B cell (primary cell): ENCODE measurements at regions not wholly inside any gene's neighbourhood (a gene's known extent, or its start where the extent isn't known, plus 50 kb on each side); places are given as distances from the start of the nearest gene placed in this dataset.

Experiments
- ATAC-seq: fragments of 200-7000 bp; cut with Tn5 transposase; one replicate; pipeline ENCODE4 v1.10.0; 2021; ENCODE audit warnings: low read depth, mild to moderate bottlenecking, moderate number of reproducible peaks, moderate library complexity
- CTCF ChIA-PET: fragments of 350-600 bp; sonication (Branson Sonifier 250); formaldehyde crosslinking; loops from one replicate; lab custom pipeline; 2021; ENCODE audit warnings: antibody characterized with exemption, inconsistent platforms; lab: Charles Lee
- POLR2A ChIA-PET: fragments of 350-600 bp; sonication (Branson Sonifier 250); formaldehyde crosslinking; loops from one replicate; lab custom pipeline; 2021; ENCODE audit warnings: antibody characterized with exemption; lab: Charles Lee
- DNase-seq: peaks from one replicate; pipeline ENCODE4 v3.0.0; 2013
- H2AFZ ChIP-seq: 2 replicates; pipeline ENCODE4 v1.6.1; 2012; ENCODE audit warnings: mild to moderate bottlenecking, low read depth, low read length; ENCODE audit not compliant: insufficient read depth, poor library complexity, severe bottlenecking
- H3K27ac ChIP-seq, 2 donors: 1 replicate in 1 of 2; 2 replicates in 1 of 2; pipeline ENCODE4 v1.5.1; 2012 to 2013; ENCODE audit warnings: low read length in 2 of 2, mild to moderate bottlenecking in 2 of 2, moderate library complexity in 1 of 2
- H3K27me3 ChIP-seq, 4 experiments: fragments of 200-600 bp in 1 of 4; sonication (generic) in 1 of 4; replicated peaks in 1 of 4; 1 replicate in 2 of 4; 2 replicates in 2 of 4; pipeline versions ENCODE4 v1.6.1 to v1.7.0; 2013 to 2016; ENCODE audit warnings: low read length in 3 of 4, mild to moderate bottlenecking in 2 of 4, mixed read lengths in 1 of 4, moderate library complexity in 1 of 4; ENCODE audit not compliant: insufficient read depth in 4 of 4, control insufficient read depth in 3 of 4; ENCODE audit errors: control extremely low read depth in 1 of 4
- H3K36me3 ChIP-seq, 2 experiments: replicated peaks in 1 of 2; 1 replicate in 1 of 2; 2 replicates in 1 of 2; pipeline versions ENCODE4 v1.6.1 to v1.7.1; 2013; ENCODE audit warnings: low read length in 1 of 2; ENCODE audit not compliant: insufficient read depth in 2 of 2, control insufficient read depth in 1 of 2; ENCODE audit errors: control extremely low read depth in 1 of 2, extremely low read depth in 1 of 2
- H3K4me1 ChIP-seq, 2 donors: fragments of 200-600 bp in 1 of 2; sonication (generic) in 1 of 2; 1 replicate in 1 of 2; 2 replicates in 1 of 2; pipeline versions ENCODE4 v1.5.1 to v1.6.1; 2013 to 2017; ENCODE audit warnings: low read length in 2 of 2; ENCODE audit not compliant: control insufficient read depth in 2 of 2, insufficient read depth in 2 of 2
- H3K4me2 ChIP-seq: replicated peaks from 2 replicates; pipeline ENCODE3; 2012; ENCODE audit warnings: mild to moderate bottlenecking, low read depth, low read length; ENCODE audit not compliant: poor library complexity, severe bottlenecking
- H3K4me3 ChIP-seq, 5 experiments: fragments of 200-600 bp in 1 of 5; sonication (generic) in 1 of 5; 1 replicate in 3 of 5; 2 replicates in 2 of 5; pipeline versions ENCODE4 v1.5.1 to v1.7.0; 2011 to 2016; ENCODE audit warnings: low read length in 4 of 5, mild to moderate bottlenecking in 4 of 5, low read depth in 2 of 5, control low read depth in 1 of 5, moderate library complexity in 1 of 5; ENCODE audit not compliant: insufficient read depth in 1 of 5; ENCODE audit errors: control extremely low read depth in 1 of 5, extremely low read depth in 1 of 5
- H3K79me2 ChIP-seq: fragments of 200-600 bp; sonication (generic); one replicate; pipeline ENCODE4 v1.6.0; 2016; ENCODE audit warnings: low read length; ENCODE audit not compliant: control insufficient read depth, insufficient read depth
- H3K9ac ChIP-seq: fragments of 200-600 bp; sonication (generic); 2 replicates; pipeline ENCODE4 v1.6.1; 2017; ENCODE audit warnings: mild to moderate bottlenecking, low read length, moderate library complexity
- H3K9me3 ChIP-seq, 3 donors: one replicate each; pipeline versions ENCODE4 v1.6.1 to v1.7.1; 2013; ENCODE audit warnings: low read length in 2 of 3; ENCODE audit not compliant: control insufficient read depth in 2 of 3, insufficient read depth in 1 of 3; ENCODE audit errors: control extremely low read depth in 1 of 3
- H4K20me1 ChIP-seq: 2 replicates; pipeline ENCODE4 v1.6.0; 2012; ENCODE audit warnings: mild to moderate bottlenecking, low read length; ENCODE audit not compliant: insufficient read depth, control insufficient read depth, poor library complexity, severe bottlenecking
- H3K27ac Mint-ChIP-seq: one replicate; pipeline ENCODE4 v1.8.0; 2021; ENCODE audit warnings: mixed read lengths
- H3K27me3 Mint-ChIP-seq: one replicate; pipeline ENCODE4 v1.8.0; 2021; ENCODE audit warnings: mixed read lengths
- H3K4me1 Mint-ChIP-seq: one replicate; pipeline ENCODE4 v1.8.0; 2021; ENCODE audit warnings: mixed read lengths
- H3K4me3 Mint-ChIP-seq: one replicate; pipeline ENCODE4 v1.8.0; 2021; ENCODE audit warnings: mixed read lengths
- H3K9me3 Mint-ChIP-seq: one replicate; pipeline ENCODE4 v1.8.0; 2022; ENCODE audit warnings: mixed read lengths; ENCODE audit not compliant: insufficient read depth
- CTCF ChIP-seq: fragments of 200-600 bp; IDR thresholded peaks from one replicate; pipeline ENCODE4 v1.8.0; 2022; ENCODE audit warnings: antibody characterized with exemption, mild to moderate bottlenecking
- EZH2 ChIP-seq: IDR thresholded peaks from 2 replicates; pipeline ENCODE4 v1.6.1; 2012; ENCODE audit warnings: borderline replicate concordance, low read depth, mild to moderate bottlenecking, moderate library complexity, low read length; ENCODE audit not compliant: insufficient read depth, poor library complexity, severe bottlenecking
- intact Hi-C: fragments of 100-400 bp; cut with micrococcal nuclease; formaldehyde crosslinking; loops from one replicate; pipeline ENCODE4 v1.10.0; 2022

GRCh38 chr12:74595696-74596095, 58.1 kb downstream of the ATXN7L3B start:
- CTCF ChIA-PET: no interaction called here
- ATAC-seq (no peak), DNase-seq (no peak)
- POLR2A ChIA-PET: no interaction called here
- Histone ChIP-seq H3K9ac (no peak overlapping the region), H3K4me3 (no peak overlapping the region), H3K79me2 (no peaks in the 10 kb centered on the region), H3K9me3 (peaks cover 0 to 6% (median 0%) of the 10 kb centered on the region in 3 donors), H4K20me1 (no peaks in the 10 kb centered on the region), H3K4me2 (no peak overlapping the region), H2AFZ (no peak overlapping the region), H3K36me3 (no peaks in the 10 kb centered on the region), H3K4me1 (no peaks in the 10 kb centered on the region), H3K27ac (no peak overlapping the region), H3K27me3 (no peaks in the 10 kb centered on the region)
- no peak for TF ChIP-seq CTCF
- TF ChIP-seq EZH2: no peak
- intact Hi-C loops: no loop called here
- H3K4me1 Mint-ChIP-seq: no peaks in the 10 kb centered on the region
- no peak overlapping the region for H3K27ac Mint-ChIP-seq
- no peak overlapping the region for H3K4me3 Mint-ChIP-seq
- peaks cover 3% of the 10 kb centered on the region for H3K9me3 Mint-ChIP-seq
- no peaks in the 10 kb centered on the region for H3K27me3 Mint-ChIP-seq

- Mint-ChIP-seq H3K4me3 (no peak overlapping the region), H3K27me3 (no peaks in the 10 kb centered on the region), H3K27ac (no peak overlapping the region), H3K9me3 (peaks cover 3% of the 10 kb centered on the region), H3K4me1 (no peaks in the 10 kb centered on the region)
- Histone ChIP-seq H2AFZ (no peak overlapping the region), H3K79me2 (no peaks in the 10 kb centered on the region), H3K9ac (no peak overlapping the region), H4K20me1 (no peaks in the 10 kb centered on the region), H3K4me1 (no peaks in the 10 kb centered on the region), H3K9me3 (peaks cover 0 to 6% (median 0%) of the 10 kb centered on the region in 3 donors), H3K4me2 (no peak overlapping the region), H3K27me3 (no peaks in the 10 kb centered on the region), H3K27ac (no peak overlapping the region), H3K4me3 (no peak overlapping the region), H3K36me3 (no peaks in the 10 kb centered on the region)
- POLR2A ChIA-PET: no interaction called here
- TF ChIP-seq CTCF: no peak
- TF ChIP-seq EZH2: no peak
- DNase-seq (no peak), ATAC-seq (no peak)
- CTCF ChIA-PET: no interaction called here
- intact Hi-C loops: no loop called here
Observed at GRCh38 chr12:74598819-74599218, 61.2 kb downstream of the ATXN7L3B start.
